ENCODE measurements at regions not wholly inside any gene's neighbourhood (a gene's known extent, or its start where the extent isn't known, plus 50 kb on each side); places are given as distances from the start of the nearest gene placed in this dataset.

- TF ChIP-seq POLR2A (IDR thresholded peaks at IDR 0.05) (no peak), CTCF (IDR thresholded peaks at IDR 0.05) (no peak), EP300 (IDR thresholded peaks at IDR 0.05) (no peak)
Measured at GRCh38 chr1:244339776-244340175, 111.9 kb downstream of the ADSS2 start.

Data from ovary (tissue), 3 donors.